GM21526 (cell line): ENCODE measurements at regions not wholly inside any gene's neighbourhood (a gene's known extent, or its start where the extent isn't known, plus 50 kb on each side); places are given as distances from the start of the nearest gene placed in this dataset.

ENCODE experiments used
- ATAC-seq: cut with Tn5 transposase; IDR thresholded peaks from one replicate; pipeline ENCODE4 v1.9.1; 2021; ENCODE audit warnings: moderate library complexity; ENCODE audit not compliant: unreplicated experiment, low FRiP score

DNA sequence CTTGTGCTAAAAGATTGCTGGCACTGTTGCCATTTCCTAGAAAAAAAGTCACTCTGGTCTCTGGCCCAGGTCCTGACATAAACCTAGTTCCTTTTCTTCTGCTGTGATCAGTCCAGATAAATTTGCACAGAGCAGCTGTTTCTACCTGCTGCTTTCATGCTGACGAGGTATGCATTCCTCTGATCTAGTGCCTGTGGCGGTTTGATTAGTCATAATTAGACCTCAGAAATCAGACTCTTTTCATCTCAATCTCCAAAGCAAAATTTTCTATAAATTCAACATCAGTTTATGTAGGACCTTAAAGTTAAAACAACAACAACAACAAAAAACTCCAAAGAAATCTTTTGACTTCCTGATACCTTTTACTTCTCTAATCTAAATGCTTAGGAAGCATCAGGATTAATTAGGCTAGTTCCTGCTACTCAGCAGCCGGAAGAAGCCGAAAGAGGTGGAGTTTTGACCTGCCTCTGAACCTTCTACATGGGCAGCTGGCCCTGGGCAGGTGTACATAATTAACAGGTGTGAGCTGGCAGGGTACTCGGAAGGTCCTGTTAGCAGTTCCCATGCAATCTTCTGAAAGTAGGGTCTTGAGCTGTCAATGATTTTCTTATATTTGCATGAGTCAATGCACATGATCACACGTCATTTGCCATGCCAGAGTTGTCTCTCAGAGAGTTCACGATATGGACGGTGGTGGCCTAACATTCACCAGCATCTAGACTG lies 83.3 kb upstream of the CCDC112 start:
- ATAC-seq = peak; percentile 76

DNA sequence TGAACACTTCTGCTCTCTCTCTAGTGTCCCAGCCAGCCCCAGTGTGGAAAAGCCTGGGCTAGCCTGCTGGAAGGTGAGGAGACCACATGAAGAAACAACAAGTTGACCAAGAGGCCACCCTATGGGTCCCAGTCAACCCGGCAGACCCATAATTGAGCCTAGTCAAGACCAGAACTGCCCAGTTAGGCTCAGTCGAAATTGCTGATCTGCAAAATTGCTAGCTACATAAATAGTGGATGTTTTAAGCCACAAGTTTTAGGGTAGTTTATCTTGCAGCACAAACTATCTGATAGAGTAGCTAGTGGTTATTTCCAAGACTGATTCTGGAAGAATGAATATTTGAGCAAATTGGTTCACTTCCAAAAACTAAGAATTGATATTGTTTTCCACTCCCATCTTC lies 82.3 kb upstream of the CCDC112 start:
- no peak for ATAC-seq

DNA sequence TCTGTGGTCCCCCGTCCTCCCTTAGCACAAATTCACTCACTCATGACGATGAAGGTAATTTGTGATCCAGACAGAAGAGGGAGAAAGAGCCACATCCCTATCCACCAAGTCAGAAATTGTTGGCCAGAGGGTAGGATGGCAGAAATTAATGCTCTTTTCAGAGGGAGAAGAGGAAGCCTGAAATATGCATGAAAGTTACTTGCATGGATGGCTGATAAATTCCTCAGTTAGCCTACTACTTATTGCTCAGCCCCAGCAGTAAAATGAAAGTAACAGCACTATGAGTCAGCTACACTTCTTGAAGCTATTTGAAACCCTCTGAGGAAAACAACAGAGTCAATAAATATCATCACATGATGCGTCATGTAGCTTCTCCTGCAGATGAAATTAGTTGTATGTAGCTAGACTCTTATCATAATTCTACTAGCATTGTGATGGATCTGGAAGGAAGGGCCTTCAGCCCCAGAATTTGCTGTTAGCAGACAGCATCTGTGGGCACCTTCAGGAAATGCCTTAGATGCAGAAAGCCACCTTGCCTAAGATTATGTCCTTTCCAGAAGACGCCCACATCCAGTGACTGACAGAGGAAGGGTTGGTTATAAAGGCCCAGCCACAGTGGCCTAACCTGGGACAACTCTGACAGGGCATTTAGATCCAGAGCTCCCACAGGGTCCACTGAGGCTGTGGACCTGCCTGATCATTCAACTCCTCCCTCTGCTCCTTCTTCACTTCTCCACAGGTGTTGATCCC lies 81.2 kb upstream of the CCDC112 start:
- peak; percentile 62 for ATAC-seq

DNA sequence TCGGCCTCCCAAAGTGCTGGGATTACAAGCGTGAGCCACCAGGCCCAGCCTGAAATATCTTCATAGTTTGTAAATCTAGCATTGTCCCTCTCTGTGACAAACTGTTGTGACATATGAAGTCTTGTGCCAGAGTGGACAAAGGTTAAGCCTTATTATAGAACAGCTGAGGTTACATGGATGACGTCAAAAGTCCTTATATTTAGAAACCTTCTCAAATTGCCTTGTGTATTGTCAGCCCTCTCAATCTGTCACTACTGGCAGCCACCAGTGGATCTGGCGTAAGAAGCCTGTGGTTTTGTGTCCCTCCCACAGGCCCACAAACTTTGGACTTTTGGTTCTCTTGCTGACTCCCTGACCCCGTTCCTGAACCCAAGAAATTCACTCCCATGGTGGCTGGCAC lies 79.4 kb upstream of the CCDC112 start:
- no peak for ATAC-seq

DNA sequence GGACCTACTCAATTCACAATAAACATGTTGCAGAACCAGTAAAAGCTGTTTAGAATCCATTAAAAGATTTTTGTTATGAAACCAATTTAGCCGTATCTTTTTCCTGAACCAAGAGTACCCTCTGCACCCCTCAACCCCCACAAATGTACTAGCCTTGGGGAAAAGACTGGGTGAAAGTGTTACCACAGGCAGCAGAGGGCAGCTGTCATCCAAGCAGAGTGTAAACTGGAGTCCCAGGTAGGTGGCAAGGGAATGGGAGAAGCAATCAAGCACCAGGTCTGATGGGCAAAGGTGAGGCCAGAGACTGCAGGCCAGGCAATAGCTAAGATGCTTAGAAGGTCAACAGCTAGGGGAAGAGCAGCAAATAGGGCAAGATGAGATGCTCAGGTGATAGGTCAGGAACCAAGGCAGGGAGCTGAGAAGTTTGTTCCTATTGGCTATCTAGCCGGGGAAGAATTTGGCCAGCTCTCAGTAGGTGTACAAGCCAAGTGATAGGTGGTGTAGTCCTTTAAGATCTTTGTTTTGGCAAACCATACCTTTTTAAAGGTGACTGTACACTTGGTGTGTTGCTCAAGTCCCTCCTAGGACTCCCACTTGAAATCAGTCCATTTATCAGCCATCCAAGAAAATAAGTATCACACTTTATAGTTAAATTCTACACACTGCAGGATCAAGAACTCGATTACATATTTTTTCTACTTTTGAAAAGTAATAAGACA lies 77.8 kb upstream of the CCDC112 start:
- ATAC-seq = no peak

DNA sequence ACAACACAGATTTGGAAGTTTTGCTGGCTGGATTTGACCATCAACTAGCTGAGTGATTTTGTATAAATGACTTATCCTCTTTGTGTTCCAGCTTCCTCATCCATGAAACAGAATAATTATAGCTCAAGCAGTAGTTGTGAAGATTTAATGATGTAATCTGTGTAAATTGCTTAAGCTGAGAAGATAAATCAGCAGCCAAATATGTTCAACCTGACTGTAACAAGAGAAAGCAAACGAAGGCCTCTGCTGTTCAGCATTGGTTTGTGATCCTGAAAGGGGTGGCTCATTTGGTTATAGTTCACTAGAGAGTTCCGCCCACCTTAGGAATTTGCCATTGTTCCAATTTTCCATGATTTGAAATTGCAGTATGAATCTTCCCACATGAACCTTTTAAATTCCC lies 75.7 kb upstream of the CCDC112 start:
- no peak for ATAC-seq

DNA sequence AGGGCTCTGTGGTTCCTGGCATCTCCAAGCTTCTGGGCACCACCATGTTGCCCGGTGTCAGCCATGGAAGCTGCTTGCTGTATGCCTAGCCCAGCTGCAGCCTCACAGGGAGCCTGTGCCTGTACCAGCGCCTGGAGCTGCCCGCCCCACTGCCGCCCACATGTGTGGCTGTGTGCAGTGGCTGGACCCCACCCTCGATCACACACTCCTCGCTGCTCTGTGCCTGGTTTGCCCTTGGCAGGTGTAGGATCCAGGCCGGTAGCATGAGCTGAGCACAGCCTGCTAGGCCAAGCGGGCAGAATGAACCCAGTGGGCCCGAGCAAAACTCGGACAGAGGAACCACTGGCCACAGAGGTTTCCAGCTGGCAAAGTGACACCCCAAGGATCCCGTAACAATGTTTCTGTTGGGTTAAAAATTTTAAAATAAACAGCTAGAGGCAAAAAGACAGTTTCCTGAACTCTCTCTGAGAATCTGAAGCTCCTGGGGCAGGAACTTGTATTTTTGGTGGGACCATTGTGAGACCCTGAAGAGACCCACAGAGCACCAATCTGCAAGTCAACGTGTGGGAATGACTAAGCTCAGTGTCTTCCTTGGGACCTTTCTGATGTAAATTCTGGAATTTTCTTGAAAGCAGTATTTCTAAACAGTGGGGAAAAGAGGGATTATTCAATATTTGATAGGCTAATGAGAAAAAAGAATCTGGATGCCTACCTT lies 73.1 kb upstream of the CCDC112 start:
- no peak for ATAC-seq

DNA sequence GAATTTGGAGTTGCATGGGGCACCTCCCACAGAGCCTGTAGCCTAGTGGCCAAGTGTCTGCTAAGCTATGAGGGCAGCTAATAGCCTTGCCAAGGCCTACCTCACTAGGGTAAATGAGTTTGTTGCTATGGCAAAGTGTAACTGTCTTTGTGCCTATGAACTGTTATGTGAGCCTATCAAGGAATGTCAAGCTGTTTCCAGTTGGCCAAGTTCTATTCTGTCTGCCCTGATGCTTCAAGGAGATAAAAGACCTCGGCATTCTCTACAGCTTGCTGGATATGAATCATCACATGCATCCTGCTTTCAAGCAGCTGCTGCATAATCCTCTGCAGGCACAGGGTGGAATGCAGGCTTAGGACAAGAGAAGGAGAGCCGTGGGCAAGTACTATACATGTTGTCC lies 69.8 kb upstream of the CCDC112 start:
- no peak for ATAC-seq

DNA sequence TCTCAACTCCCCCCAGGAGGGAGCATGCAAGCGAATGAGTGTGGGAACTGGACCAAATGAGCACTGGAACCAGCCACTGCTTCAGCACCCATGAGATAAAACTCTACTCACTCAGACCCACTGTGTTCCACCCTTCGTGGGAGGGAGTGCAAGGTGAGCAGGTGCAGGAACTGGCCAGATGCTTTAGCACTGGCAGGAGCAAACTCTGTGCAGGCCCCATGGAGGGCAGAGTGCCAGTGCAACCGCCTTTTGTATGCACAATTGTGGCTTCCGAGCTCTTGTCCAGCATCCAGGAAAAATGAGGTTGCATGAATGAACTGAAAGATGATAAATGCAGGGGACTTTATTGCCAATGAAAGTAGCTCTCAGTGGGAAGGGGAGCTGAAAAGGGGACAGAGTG lies 67.4 kb upstream of the CCDC112 start:
- ATAC-seq = no peak

DNA sequence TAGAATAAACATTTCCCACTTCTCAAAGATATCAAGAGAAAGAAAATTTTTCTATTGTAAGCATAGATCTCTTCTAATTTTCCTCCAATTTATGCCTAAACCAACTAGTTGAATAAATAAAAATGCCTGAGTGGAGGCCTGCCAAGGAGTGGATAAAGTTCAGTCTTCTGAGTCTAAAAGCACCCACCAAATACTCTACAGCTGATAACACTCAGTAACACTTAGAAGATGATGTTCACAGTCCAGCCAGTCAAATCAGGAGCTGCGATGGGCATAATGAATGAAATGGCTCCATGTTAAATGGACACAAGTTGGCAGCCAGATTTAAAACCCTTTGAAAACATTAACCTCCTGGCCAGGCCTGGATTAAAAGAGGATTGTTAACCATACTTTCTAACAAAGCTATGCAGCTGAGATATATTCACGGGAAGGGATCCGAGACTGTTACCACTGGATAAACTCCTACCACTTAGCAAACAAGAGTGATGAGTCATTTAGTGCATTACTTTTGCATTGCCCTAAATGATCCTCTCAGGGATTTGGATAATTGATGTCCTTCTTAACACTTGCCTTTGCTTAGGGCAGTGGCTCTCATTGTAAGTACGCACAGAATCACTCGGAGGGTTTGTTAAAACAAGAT lies 63.7 kb upstream of the CCDC112 start:
- ATAC-seq = no peak

DNA sequence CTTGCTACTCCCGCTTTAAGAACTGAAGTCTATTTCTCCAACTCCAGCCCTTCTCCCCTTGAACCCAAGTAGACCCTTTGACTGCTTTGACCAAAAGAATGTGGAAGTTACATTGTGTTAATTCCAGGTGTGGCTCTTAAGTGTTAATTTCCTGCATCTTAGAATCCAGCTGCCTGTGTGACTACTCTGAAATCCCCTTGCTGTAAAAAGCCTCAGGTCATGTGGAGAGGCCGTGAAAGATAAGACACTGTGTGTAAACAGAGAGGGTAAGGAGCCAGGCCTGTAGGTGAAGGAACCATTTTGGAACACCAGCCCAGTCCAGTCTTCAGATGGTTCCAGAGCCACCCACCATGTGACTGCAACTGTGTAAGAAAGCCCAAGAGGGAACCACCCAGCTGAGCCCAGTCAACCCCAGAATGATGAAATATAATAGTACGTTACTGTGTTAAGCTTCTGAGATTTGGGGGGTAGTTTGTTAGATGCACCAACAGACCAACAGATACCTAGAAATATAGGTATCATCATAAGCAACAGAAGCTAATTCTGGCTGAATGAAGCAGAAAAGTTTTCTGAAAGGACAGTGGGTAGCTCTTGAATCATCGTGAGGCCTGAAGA lies 59.4 kb upstream of the CCDC112 start:
- ATAC-seq = no peak

DNA sequence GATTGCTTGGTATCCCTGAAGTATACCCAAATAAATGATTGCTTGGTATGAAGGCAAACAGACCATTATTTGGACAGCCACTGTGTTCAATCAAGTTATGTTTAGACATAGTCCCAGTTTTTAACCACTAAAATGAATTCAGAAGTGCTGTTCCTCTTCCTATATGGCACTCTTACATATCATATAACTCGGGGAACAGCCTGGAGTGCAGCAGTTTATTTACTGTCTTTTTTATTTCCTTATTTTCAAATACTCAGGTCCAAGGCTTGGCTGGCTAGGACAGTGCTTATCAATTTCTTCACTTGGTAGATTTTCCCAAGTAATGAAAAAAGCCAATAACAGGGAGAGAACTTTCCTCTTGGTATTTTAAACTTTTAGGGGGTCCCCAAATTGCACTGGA lies 58.6 kb upstream of the CCDC112 start:
- no peak for ATAC-seq

DNA sequence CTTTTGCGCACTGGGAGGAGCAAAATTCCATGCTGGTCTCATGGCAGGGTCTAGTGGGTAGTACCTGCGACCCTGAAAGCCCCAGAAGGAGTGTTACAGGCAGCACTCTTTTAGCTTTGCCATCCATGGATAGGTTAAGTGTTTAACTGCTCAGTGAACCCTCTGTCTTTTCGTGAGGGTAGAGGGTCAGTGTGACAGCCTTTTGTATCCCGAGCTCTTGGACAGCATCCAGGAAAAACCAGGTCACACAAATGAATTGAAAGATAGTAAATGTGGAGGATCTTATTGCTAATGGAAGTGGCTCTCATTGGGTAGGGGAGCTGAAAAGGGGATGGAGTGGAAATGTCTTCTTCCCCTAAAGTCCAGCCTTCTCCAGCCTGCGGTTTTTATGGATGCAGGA lies 57.8 kb upstream of the CCDC112 start:
- no peak for ATAC-seq

DNA sequence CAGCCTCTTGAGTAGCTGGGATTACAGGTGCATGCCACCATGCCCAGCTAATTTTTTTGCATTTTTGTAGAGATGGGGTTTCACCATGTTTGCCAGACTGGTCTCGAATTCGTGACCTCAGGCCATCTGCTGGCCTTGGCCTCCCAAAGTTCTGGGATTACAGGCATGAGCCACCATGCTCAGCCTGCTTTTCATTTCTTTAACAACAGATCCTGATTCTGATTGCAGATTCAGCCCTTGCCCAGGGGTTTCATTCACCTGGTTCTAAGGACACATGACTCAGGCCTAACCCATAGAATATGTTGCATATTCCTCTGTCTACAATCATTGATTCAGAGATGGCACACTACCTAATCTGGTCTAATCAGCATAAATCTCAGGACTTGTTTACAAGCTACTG lies 56.1 kb upstream of the CCDC112 start:
- ATAC-seq = no peak

DNA sequence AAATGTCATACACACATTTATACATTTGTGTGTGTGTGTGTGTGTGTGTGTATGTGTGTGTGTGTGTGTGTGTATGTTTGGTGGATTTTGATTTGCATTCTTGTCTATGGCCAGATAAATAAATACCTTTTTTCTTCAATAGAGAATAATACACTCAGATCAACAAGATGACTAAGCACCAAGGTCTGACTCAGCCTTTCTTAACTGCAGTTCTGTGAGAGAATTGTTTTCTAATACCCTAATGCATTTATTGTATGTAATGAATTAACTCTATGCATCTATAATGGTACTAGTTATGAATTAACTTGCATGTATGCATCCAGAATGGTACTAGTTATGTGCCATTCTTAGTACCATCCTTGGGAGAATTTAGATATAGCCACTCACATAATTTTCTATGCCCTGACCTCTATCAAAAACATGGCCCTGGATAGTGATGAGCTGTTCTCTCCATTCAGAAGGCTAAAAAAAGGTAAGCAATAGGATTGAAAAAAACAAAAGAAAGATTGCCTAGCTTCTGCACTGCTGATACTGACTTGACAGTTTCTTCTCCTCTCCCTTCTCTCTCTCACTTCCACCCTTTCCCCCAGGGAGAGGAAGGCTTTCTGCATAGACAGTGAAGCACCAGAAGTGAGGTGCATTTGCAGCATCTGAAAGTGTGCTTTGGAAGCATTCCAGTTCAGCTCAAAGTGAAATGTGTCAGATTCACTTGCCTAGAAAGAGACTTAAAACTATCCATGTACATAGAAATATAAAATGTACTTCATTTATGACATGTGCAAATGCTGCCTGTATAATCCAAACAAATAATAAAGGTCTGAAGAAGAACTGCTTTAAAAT lies 55.1 kb upstream of the CCDC112 start:
- no peak for ATAC-seq

DNA sequence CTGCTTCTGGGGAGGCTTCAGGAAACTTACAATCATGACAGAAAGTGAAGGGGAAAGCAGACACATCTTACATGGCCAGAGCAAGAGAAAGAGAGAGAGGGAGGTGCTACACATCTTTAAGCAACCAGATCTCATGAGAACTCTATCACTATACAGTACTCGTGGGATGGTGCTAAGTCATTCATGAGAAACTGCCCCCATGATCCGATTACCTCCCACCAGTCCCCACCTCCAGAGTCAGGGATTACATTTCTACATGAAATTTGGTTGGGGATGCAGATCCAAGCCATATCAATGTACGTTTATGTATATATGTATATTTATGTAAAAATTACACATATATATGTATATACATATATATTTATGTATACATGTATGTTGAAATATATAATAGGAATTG lies 54.4 kb upstream of the CCDC112 start:
- no peak for ATAC-seq

DNA sequence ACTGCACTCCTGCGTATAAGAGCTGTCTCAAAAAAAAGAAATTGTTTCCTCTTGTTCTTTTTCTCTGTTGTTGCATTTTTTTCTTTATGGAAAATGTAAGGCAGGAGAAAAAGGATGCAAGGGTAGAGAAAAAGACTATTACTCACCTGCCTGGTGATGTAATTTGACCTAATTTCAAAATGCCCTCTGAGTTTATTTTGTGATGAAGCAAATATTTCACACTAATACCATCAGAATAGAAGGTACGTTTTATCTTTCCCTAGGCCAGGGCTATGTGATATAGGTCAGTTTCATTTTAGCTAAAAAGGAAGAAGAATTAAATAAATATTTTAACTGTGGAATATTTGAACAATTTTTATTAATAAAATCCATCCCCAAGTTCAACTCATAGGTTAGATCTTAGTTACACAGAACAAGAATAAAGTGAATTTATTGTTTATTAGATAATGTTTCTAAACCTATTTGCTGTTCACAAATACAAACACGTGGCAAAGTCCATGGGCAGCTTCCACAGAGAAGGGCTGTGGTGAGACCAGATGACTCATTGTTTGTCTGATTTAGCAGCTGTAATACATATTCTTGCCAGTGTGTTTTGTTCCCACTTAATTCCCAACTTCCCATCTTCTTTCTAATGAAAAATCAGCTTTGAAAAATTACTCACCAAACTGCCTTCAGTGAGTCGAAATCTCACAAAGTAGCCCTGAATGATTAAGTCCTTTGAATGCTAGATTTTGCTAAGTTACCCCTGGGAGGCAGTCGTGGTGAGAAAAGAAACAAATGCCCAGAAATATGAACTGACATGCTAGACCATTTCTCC lies 52.8 kb upstream of the CCDC112 start:
- no peak for ATAC-seq

DNA sequence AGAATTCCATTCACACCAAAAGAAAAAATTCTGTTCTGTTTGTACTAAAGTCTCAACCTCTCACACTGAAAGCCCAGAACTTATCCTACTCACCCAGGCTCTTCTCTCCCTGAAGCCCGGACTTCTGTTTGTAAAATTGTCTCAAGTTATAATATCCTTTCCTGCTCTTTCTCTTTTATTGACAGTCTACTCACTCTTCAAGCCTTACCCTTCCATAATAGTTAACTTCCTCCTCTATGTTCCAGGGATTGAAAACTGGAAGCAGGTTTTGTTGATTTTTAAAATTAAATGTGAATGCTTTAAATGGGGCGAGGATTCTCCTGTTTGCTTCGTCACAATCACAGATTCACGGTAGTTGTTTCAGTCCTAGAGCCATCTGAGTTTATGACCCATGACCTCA lies 51.7 kb upstream of the CCDC112 start:
- no peak for ATAC-seq
